NCI-H146 treated with DMSO at 0.1 percent for 48 hours (cell line): ENCODE measurements at regions not wholly inside any gene's neighbourhood (a gene's known extent, or its start where the extent isn't known, plus 50 kb on each side); places are given as distances from the start of the nearest gene placed in this dataset.
"Not testable (repeated sequence)": the region's sequence is repeated elsewhere in the genome, so short reads cannot be mapped to it uniquely, and the experiment has no call there.

ENCODE experiments used
- DNase-seq: peaks from one replicate; lab custom pipeline; 2025; ENCODE audit not compliant: unreplicated experiment; lab: John Stamatoyannopoulos, UW

DNA sequence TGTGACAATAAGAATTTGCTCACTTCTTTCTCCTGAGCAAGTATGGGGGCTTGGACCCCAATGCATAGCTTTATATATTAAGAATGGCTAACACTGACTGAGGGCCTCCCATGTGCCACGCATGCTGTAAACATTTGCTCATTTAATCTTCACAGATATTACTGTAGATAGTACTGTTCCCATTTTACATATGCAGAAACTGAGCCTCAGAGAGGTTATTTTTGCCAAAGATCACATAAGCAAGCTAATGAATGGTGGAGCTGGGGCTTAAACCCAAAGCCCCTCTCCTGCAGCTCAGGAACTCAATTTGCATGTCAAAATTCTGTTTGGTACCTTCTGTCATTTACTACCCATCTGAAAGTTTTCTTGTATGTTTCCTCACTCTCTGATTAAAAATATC, 163.5 kb upstream of the NFIA start:
- DNase-seq: no peak

- DNase-seq: no peak
These were observed 165.5 kb upstream of the NFIA start for GRCh38 chr1:60916906-60917305.

GRCh38 chr1:60916199-60916598, 166.2 kb upstream of the NFIA start:
- no peak for DNase-seq

DNA sequence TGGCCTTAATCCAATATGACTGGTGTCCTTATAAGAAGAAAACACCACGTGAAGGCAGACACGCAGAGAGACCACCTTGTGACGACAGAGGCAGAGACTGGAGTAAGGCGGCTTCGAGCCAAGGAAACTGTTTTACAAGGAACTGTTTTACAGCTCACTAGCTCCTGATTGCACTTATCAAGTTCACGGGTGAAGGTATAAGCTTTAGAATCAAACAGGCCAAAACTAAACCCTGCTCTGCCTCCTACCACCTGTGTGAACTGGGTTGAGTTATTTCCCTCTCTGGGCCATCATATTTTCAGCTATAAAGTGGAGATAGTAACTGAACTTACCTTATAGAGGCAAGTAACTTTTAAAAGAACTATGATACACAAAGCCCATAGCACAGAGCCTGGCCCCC, 166.9 kb upstream of the NFIA start:
- no peak for DNase-seq

DNA sequence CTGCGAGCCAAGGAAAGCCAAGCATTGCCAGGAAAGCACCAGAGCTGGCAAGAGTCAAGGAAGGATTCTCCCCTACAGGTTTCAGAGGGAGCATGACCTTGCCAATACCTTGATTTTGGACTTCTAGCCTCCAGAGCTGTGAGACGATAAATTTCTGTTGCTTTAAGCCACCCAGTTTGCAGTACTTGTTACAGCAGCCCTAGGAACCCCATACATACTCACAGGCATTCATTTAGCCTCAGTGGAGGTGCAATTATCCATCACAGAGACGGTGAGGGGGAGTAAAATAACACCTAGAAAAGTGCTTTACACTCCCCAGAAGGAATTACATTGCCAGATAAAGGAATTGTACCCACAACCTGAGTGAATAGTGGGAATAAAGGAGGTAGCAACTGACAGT, 167.4 kb upstream of the NFIA start:
- no peak for DNase-seq

- DNase-seq: not testable (repeated sequence)
These were observed 168.7 kb upstream of the NFIA start for GRCh38 chr1:60913708-60914107.

GRCh38 chr1:60913039-60913438, 169.3 kb upstream of the NFIA start:
- DNase-seq: no peak

GRCh38 chr1:60911966-60912697, 170.2 kb upstream of the NFIA start:
- DNase-seq: no peak

DNA sequence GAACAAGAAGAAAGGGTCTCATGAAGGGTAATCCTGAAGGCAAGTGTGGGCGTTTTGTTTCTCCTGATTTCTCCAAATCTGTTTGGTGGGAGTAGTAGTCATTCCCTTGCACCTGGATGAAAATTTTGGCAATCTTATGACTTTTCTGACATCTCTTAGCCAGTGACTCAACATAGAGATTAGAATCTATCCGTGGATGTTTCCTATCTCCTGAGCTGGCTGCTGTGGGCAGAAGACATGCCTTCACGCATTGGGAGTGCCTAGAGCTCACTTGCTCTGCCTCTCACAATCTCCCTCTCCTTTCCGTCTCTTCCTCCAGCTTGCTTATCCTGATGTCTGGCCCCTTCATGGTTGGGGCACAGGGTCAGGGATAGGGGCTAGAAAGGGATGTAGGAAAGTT, 174.2 kb upstream of the NFIA start:
- DNase-seq: no peak

- no peak for DNase-seq
These were observed 175.8 kb upstream of the NFIA start for GRCh38 chr1:60906526-60906925.

DNA sequence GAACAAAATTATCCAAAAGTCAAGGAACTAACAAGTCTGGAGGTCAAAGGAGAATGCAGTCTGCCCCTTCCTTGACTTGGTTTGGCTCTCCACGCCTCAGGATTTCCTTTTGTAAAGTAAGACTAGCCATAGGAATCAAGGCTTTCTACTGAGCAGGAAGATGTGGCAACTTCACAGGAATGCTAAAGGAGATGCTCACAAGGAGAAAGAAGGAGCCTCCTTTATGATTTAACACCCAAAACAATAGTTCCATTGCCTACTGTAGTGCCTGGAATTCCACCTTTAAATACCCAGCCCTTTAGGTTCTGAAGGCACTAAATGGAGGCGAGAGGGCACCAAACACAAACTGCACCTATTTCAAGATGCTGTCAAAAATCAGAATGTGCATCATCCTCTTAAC, 176.3 kb upstream of the NFIA start:
- no peak for DNase-seq

GRCh38 chr1:60904099-60904851, 178.1 kb upstream of the NFIA start:
- DNase-seq: no peak

GRCh38 chr1:60903591-60903990, 178.8 kb upstream of the NFIA start:
- no peak for DNase-seq

DNA sequence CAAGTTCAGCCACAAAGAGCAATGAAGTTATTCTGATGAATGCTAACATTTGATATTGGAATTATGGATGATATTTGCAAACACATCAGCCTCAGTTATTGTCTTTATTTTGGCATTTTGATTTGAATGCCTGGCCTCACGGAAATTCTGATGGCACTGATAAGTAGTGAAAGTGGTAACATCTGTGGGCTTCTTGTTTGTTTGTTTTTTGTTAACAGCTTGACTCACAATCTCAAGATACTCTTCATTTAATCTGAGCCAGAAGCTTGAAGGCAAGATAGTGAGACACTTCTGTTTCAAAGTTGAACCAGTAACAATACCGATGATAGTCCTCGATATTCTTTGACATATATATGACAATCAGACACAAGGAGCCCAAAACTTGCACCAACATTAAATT, 182.9 kb upstream of the NFIA start:
- no peak for DNase-seq

- DNase-seq: no peak
These were observed 183.4 kb upstream of the NFIA start for GRCh38 chr1:60898987-60899386.

DNA sequence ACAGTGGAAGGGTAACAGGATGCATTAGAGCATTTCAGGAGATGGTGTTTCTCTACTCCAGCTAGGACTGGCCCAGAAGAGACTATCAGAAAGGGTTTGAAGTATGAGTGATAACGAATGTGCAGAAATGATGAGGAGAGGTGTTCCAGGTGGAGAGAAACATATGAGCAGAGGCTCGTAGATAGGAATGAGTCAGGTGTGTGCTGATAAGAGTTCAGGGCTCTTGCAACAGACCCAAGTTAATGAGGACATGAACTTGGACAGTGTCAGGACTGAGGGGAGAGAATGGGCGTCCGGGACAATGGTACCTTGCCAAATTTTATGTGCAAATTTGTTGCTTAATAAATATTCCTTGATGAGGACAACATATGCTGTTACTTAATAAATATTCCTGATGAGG, 183.9 kb upstream of the NFIA start:
- DNase-seq: no peak

GRCh38 chr1:60896701-60897363, 185.5 kb upstream of the NFIA start:
- no peak for DNase-seq

DNA sequence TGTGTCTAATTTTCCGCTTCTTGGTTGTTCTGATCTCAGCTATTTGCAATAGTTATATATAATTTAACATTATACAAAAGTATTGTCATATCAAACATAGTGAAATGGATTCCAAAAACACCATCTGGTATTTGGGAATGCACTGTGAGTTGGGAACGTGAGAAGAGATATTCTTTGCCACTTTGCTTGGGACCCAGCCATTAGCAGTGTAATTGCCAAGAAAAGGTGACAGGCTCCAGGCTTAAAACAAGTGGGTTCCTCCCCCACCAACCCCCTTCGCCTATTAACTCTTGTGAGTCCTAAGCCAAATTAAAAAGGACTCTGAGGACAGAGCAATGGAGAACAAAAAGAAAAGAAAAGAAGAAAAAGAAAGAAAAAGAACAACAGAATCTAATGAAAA, 186.7 kb upstream of the NFIA start:
- DNase-seq: no peak

GRCh38 chr1:60895252-60895651, 187.1 kb upstream of the NFIA start:
- no peak for DNase-seq

GRCh38 chr1:60894741-60895140, 187.6 kb upstream of the NFIA start:
- DNase-seq: no peak

DNA sequence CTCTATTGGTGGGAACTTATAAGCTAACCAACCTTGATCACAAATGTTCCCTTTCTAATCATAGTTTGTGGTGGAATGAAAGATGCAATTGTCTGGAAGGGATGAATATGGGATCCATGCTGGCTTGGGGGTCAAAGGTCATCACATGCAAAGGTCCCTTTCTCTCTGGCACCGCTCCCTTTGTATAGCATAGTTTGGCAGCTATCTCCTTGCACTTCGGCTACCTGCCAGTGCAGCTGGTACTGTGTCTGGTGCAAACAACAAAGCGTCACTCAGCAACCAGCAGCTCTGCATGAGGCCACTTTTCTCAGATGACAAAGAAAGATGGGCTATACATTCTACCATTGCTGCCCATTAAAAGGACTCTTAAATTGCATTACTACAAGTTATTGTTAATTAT, 188.2 kb upstream of the NFIA start:
- DNase-seq: no peak
